B cell (primary cell): ENCODE measurements at regions not wholly inside any gene's neighbourhood (a gene's known extent, or its start where the extent isn't known, plus 50 kb on each side); places are given as distances from the start of the nearest gene placed in this dataset.

Experiments used
- ATAC-seq: fragments of 200-7000 bp; cut with Tn5 transposase; one replicate; pipeline ENCODE4 v1.10.0; 2021; ENCODE audit warnings: low read depth, mild to moderate bottlenecking, moderate number of reproducible peaks, moderate library complexity
- CTCF ChIA-PET: fragments of 350-600 bp; sonication (Branson Sonifier 250); formaldehyde crosslinking; loops from one replicate; lab custom pipeline; 2021; ENCODE audit warnings: antibody characterized with exemption, inconsistent platforms; lab: Charles Lee
- POLR2A ChIA-PET: fragments of 350-600 bp; sonication (Branson Sonifier 250); formaldehyde crosslinking; loops from one replicate; lab custom pipeline; 2021; ENCODE audit warnings: antibody characterized with exemption; lab: Charles Lee
- DNase-seq: peaks from one replicate; pipeline ENCODE4 v3.0.0; 2013
- H2AFZ ChIP-seq: 2 replicates; pipeline ENCODE4 v1.6.1; 2012; ENCODE audit warnings: mild to moderate bottlenecking, low read depth, low read length; ENCODE audit not compliant: insufficient read depth, poor library complexity, severe bottlenecking
- H3K27ac ChIP-seq, 2 donors: 1 replicate in 1 of 2; 2 replicates in 1 of 2; pipeline ENCODE4 v1.5.1; 2012 to 2013; ENCODE audit warnings: low read length in 2 of 2, mild to moderate bottlenecking in 2 of 2, moderate library complexity in 1 of 2
- H3K27me3 ChIP-seq, 4 experiments: fragments of 200-600 bp in 1 of 4; sonication (generic) in 1 of 4; replicated peaks in 1 of 4; 1 replicate in 2 of 4; 2 replicates in 2 of 4; pipeline versions ENCODE4 v1.6.1 to v1.7.0; 2013 to 2016; ENCODE audit warnings: low read length in 3 of 4, mild to moderate bottlenecking in 2 of 4, mixed read lengths in 1 of 4, moderate library complexity in 1 of 4; ENCODE audit not compliant: insufficient read depth in 4 of 4, control insufficient read depth in 3 of 4; ENCODE audit errors: control extremely low read depth in 1 of 4
- H3K36me3 ChIP-seq, 2 experiments: replicated peaks in 1 of 2; 1 replicate in 1 of 2; 2 replicates in 1 of 2; pipeline versions ENCODE4 v1.6.1 to v1.7.1; 2013; ENCODE audit warnings: low read length in 1 of 2; ENCODE audit not compliant: insufficient read depth in 2 of 2, control insufficient read depth in 1 of 2; ENCODE audit errors: control extremely low read depth in 1 of 2, extremely low read depth in 1 of 2
- H3K4me1 ChIP-seq, 2 donors: fragments of 200-600 bp in 1 of 2; sonication (generic) in 1 of 2; 1 replicate in 1 of 2; 2 replicates in 1 of 2; pipeline versions ENCODE4 v1.5.1 to v1.6.1; 2013 to 2017; ENCODE audit warnings: low read length in 2 of 2; ENCODE audit not compliant: control insufficient read depth in 2 of 2, insufficient read depth in 2 of 2
- H3K4me2 ChIP-seq: replicated peaks from 2 replicates; pipeline ENCODE3; 2012; ENCODE audit warnings: mild to moderate bottlenecking, low read depth, low read length; ENCODE audit not compliant: poor library complexity, severe bottlenecking
- H3K4me3 ChIP-seq, 5 experiments: fragments of 200-600 bp in 1 of 5; sonication (generic) in 1 of 5; 1 replicate in 3 of 5; 2 replicates in 2 of 5; pipeline versions ENCODE4 v1.5.1 to v1.7.0; 2011 to 2016; ENCODE audit warnings: low read length in 4 of 5, mild to moderate bottlenecking in 4 of 5, low read depth in 2 of 5, control low read depth in 1 of 5, moderate library complexity in 1 of 5; ENCODE audit not compliant: insufficient read depth in 1 of 5; ENCODE audit errors: control extremely low read depth in 1 of 5, extremely low read depth in 1 of 5
- H3K79me2 ChIP-seq: fragments of 200-600 bp; sonication (generic); one replicate; pipeline ENCODE4 v1.6.0; 2016; ENCODE audit warnings: low read length; ENCODE audit not compliant: control insufficient read depth, insufficient read depth
- H3K9ac ChIP-seq: fragments of 200-600 bp; sonication (generic); 2 replicates; pipeline ENCODE4 v1.6.1; 2017; ENCODE audit warnings: mild to moderate bottlenecking, low read length, moderate library complexity
- H3K9me3 ChIP-seq, 3 donors: one replicate each; pipeline versions ENCODE4 v1.6.1 to v1.7.1; 2013; ENCODE audit warnings: low read length in 2 of 3; ENCODE audit not compliant: control insufficient read depth in 2 of 3, insufficient read depth in 1 of 3; ENCODE audit errors: control extremely low read depth in 1 of 3
- H4K20me1 ChIP-seq: 2 replicates; pipeline ENCODE4 v1.6.0; 2012; ENCODE audit warnings: mild to moderate bottlenecking, low read length; ENCODE audit not compliant: insufficient read depth, control insufficient read depth, poor library complexity, severe bottlenecking
- H3K27ac Mint-ChIP-seq: one replicate; pipeline ENCODE4 v1.8.0; 2021; ENCODE audit warnings: mixed read lengths
- H3K27me3 Mint-ChIP-seq: one replicate; pipeline ENCODE4 v1.8.0; 2021; ENCODE audit warnings: mixed read lengths
- H3K4me1 Mint-ChIP-seq: one replicate; pipeline ENCODE4 v1.8.0; 2021; ENCODE audit warnings: mixed read lengths
- H3K4me3 Mint-ChIP-seq: one replicate; pipeline ENCODE4 v1.8.0; 2021; ENCODE audit warnings: mixed read lengths
- H3K9me3 Mint-ChIP-seq: one replicate; pipeline ENCODE4 v1.8.0; 2022; ENCODE audit warnings: mixed read lengths; ENCODE audit not compliant: insufficient read depth
- CTCF ChIP-seq: fragments of 200-600 bp; IDR thresholded peaks from one replicate; pipeline ENCODE4 v1.8.0; 2022; ENCODE audit warnings: antibody characterized with exemption, mild to moderate bottlenecking
- EZH2 ChIP-seq: IDR thresholded peaks from 2 replicates; pipeline ENCODE4 v1.6.1; 2012; ENCODE audit warnings: borderline replicate concordance, low read depth, mild to moderate bottlenecking, moderate library complexity, low read length; ENCODE audit not compliant: insufficient read depth, poor library complexity, severe bottlenecking
- WGBS: methylation state at CpG from one replicate; pipeline ENCODE4 v1.1.5; 2013; ENCODE audit warnings: missing lambda C conversion rate; ENCODE audit not compliant: insufficient coverage; 5-methylcytosine and 5-hydroxymethylcytosine counted together
- intact Hi-C: fragments of 100-400 bp; cut with micrococcal nuclease; formaldehyde crosslinking; loops from one replicate; pipeline ENCODE4 v1.10.0; 2022

- Histone ChIP-seq H3K79me2 (no peaks in the 10 kb centered on the region), H3K4me3 (no peak overlapping the region), H3K27ac (no peak overlapping the region), H3K4me2 (no peak overlapping the region), H3K4me1 (no peaks in the 10 kb centered on the region), H4K20me1 (no peaks in the 10 kb centered on the region), H3K9ac (no peak overlapping the region), H3K9me3 (no peaks in the 10 kb centered on the region), H3K27me3 (no peaks in the 10 kb centered on the region), H2AFZ (no peak overlapping the region), H3K36me3 (no peaks in the 10 kb centered on the region)
- intact Hi-C loops = no loop called here
- no peak overlapping the region for H3K4me3 Mint-ChIP-seq
- no peak overlapping the region for H3K27ac Mint-ChIP-seq
- H3K9me3 Mint-ChIP-seq = no peaks in the 10 kb centered on the region
- DNase-seq = no peak
- no peaks in the 10 kb centered on the region for H3K27me3 Mint-ChIP-seq
- no peaks in the 10 kb centered on the region for H3K4me1 Mint-ChIP-seq
- ChIA-PET CTCF (no interaction called here), POLR2A (no interaction called here)
- TF ChIP-seq CTCF (no peak), EZH2 (no peak)
- WGBS = no CpG with 5 or more reads among the region's 5 CpGs
- no peak for ATAC-seq
Measured at GRCh38 chr3:31067004-31067403, 172.5 kb upstream of the GADL1 start.

- H3K27ac Mint-ChIP-seq = no peak overlapping the region
- Histone ChIP-seq H3K36me3 (no peaks in the 10 kb centered on the region), H4K20me1 (no peaks in the 10 kb centered on the region), H3K4me1 (no peaks in the 10 kb centered on the region), H3K9ac (no peak overlapping the region), H2AFZ (no peak overlapping the region), H3K79me2 (no peaks in the 10 kb centered on the region), H3K4me2 (no peak overlapping the region), H3K4me3 (no peak overlapping the region), H3K27me3 (no peaks in the 10 kb centered on the region), H3K27ac (no peak overlapping the region), H3K9me3 (peaks cover 0 to 2% (median 0%) of the 10 kb centered on the region in 3 donors)
- ChIA-PET CTCF (no interaction called here), POLR2A (no interaction called here)
- H3K4me1 Mint-ChIP-seq = no peaks in the 10 kb centered on the region
- 92% methylated on average over 2 of the region's 2 CpGs for WGBS
- no peak for TF ChIP-seq CTCF
- TF ChIP-seq EZH2 = no peak
- H3K27me3 Mint-ChIP-seq = peaks cover 4% of the 10 kb centered on the region
- no peak for DNase-seq
- ATAC-seq = no peak
- intact Hi-C loops = no loop called here
- H3K4me3 Mint-ChIP-seq = no peak overlapping the region
- H3K9me3 Mint-ChIP-seq = peaks cover 3% of the 10 kb centered on the region
Measured at GRCh38 chr3:31075471-31075870, 181.0 kb upstream of the GADL1 start.
